ENCODE measurements at regions not wholly inside any gene's neighbourhood (a gene's known extent, or its start where the extent isn't known, plus 50 kb on each side); places are given as distances from the start of the nearest gene placed in this dataset.

DNA sequence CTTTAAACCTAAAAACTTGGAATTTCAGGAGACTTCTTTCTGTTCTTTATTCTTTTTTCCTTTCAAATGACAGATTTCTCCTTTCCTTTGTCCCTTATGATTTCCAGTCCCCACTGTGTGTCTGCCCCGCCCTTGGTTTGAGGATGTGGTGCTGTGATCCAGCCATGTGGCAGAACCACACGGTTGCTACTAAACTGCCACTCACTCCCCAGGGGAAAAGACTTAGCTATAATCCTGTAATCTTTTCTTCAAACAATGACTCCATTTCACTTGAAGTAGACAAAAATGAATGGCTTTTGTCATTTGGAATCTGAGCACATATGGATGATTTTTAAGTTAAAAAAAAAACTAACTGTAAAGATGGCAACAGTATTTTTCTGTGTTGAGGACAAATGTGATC lies 76.2 kb upstream of the STAM2 start:
- TF ChIP-seq EZH2 (IDR thresholded peaks at IDR 0.05; ENCODE audit: insufficient read depth, low read length): no peak
- TF ChIP-seq, protein P1, sequence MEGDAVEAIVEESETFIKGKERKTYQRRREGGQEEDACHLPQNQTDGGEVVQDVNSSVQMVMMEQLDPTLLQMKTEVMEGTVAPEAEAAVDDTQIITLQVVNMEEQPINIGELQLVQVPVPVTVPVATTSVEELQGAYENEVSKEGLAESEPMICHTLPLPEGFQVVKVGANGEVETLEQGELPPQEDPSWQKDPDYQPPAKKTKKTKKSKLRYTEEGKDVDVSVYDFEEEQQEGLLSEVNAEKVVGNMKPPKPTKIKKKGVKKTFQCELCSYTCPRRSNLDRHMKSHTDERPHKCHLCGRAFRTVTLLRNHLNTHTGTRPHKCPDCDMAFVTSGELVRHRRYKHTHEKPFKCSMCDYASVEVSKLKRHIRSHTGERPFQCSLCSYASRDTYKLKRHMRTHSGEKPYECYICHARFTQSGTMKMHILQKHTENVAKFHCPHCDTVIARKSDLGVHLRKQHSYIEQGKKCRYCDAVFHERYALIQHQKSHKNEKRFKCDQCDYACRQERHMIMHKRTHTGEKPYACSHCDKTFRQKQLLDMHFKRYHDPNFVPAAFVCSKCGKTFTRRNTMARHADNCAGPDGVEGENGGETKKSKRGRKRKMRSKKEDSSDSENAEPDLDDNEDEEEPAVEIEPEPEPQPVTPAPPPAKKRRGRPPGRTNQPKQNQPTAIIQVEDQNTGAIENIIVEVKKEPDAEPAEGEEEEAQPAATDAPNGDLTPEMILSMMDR (IDR thresholded peaks at IDR 0.05; ENCODE audit: insufficient read depth, low read depth, low read length): no peak

All from astrocyte (in vitro differentiated cells and primary cell).